GM18507 (cell line): ENCODE measurements at regions not wholly inside any gene's neighbourhood (a gene's known extent, or its start where the extent isn't known, plus 50 kb on each side); places are given as distances from the start of the nearest gene placed in this dataset.
A peak's percentile ranks its signal among the peaks of the same experiment; 100 is the strongest.

Experiments
- DNase-seq: peaks from one replicate; pipeline ENCODE4 v3.0.0; 2011; ENCODE audit warnings: low read depth; ENCODE audit not compliant: insufficient read length; ENCODE audit errors: extremely low spot score
- FAIRE-seq: peaks from 2 replicates; lab custom pipeline; 2011; peaks lifted over from hg19 to GRCh38; lab: Jason Lieb, UNC

DNA sequence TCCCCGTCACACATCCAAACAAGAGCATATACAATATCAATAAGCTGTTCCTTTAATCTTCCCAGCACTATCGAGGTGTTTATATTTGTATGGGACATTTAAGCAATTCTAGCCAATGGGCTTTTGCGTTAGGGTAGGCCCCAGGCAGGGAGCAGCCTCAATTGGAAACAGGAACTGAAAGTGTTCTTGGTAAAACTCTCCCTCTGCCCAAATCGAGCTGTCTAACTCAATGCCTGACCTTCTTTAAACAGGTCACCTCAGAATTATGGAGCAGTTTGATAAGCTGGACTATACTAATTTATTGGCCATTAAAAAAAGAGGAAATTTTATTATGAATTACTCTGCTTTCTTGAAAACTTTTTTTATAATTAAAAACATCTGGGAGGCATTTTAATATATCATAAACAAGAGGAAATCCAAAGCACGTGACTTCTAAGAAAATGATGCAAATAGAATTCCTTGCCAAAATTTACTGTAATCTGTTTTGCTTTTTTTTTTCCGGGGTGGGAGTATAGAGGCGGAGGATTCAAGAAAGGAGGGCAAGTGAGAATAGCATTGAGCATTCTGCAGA is 498.1 kb downstream of the LMO4 start:
- DNase-seq (peak; percentile 26), FAIRE-seq (peak; percentile 84)

DNA sequence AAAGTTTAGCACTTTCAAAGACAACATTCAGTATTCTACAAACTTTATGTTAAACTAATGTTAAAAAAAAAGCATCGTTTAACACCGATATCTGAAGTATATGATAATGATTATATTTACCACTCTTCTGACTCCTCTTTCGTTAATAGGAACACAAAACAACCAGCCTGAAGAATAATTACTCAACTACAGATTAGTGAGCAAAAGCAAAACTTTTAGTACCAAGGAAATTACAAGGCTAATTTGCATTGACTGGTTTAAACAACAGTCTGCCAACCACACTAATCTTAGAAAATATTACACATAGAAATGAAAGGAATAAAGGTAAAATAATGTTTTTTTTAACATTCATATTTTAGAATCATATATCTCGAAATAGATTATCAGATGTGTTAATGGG is 500.7 kb downstream of the LMO4 start:
- peak; percentile 69 for FAIRE-seq

DNA sequence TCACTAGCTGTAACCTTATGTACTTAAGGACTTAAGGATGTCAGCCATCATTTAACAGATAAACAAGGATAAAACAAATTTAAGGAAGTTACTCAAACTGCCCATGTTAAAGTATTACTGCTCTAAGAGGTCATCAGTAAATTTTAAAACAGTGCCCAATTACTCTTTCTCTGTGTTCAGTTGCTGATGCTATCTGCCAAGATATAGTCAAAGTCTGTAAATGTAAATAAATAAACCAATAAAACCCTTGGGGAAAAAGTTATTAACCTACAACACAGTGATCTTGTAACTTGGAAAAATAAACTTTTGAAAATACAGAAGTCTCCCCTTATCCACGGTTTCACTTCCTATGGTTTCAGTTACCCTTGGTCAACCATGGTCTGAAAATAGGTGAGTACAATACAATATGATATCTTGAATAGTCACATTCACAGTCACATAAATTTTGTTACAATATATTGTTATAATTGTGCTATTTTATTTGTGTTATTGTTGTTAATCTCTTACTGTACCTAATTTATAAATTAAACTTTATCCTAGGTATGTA is 501.8 kb downstream of the LMO4 start:
- DNase-seq (no peak), FAIRE-seq (peak; percentile 18)

More for the DNA sequence above, 500.7 kb downstream of the LMO4 start:
- DNase-seq: no peak

DNA sequence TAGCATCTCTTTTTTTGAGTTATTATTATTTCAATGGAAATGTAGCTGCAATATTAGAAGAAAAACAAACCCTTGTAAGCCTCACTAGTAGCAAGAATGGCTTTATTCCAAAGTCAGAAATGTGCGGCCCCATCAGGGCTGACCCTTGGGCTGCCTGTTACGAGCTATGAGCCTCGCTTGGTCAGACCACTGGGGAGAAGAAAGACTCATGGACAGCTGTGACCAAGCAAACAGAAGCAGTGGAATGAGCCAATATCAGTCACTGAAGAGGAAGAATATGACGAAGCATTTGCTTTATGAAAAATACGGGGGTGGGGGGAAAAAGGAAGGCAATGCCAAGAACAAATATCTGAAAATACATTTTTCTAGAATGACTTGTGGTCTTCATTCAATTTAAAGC is 504.5 kb downstream of the LMO4 start:
- FAIRE-seq (no peak), DNase-seq (no peak)

DNA sequence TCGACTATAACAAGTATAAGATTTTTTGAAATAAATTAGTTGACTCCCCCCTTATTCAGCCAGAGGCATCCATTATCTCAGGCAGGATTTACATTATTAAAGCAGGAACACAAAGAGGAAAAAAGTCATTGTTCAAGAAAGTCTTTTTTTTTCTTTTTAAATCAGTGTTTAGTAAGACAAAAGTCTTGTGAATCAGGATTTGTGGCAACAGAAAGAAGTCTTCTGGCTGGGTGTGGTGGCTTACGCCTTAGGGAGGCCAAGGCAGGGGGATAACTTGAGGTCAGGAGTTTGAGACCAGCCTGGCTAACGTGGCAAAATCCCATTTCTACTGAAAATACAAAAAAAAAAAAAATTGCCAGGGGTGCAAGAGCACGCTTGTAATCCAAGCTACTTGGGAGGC is 505.5 kb downstream of the LMO4 start:
- DNase-seq: no peak
- no peak for FAIRE-seq

DNA sequence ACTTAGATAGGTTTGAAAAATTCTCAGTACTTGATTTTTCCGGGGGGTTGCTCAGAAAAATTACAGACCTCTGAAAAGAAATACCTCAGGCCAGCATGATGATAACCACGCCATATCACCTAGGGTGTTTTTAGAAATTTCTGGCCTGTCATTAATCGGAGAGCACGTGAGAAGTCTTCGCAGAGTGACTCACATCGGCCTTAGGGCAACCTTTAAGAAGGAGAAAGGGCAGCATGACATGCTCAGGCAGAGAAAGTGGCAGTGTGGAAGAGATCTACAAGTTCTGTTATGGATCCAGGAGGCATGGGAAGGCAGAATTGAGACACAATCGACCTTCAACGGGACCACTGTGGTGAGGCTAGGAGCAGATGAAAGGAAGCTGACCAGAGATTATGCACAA is 506.3 kb downstream of the LMO4 start:
- FAIRE-seq: no peak
- no peak for DNase-seq

DNA sequence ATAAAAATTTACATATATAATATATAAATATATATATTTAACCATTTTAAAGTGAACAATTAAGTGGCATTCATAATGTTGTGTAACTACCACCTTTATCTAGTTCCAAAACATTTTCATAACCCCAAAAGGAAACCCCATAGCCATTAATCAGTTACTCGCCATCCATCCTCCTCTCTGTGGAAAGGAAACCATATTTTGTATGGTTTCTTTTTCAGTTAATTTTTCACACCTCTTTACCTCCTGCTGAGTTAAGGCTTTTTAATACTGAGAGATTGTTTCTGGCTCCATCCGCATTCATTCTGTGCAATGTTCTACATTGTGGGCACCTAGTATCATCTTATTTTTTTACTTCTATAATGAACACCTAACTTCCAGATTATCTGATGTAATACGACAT is 512.1 kb downstream of the LMO4 start:
- FAIRE-seq: peak; percentile 81
- DNase-seq: no peak

DNA sequence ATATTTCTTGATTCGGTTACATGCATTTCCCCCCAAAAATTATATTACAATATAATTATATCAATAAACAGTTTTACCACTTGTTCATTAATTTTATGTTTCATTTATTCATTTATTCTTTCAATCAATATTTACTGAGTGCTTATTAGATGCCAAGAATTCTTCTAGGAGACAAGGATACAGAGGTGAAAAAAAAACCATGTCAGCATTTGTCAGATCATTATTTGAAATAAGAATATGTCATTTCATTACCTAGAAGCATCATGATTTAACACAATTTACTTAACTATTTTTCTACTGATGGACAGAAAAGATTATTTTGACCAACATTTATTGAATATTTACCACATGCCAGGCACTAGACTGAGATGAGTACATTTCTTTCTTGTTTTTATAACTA is 512.7 kb downstream of the LMO4 start:
- FAIRE-seq: no peak
- DNase-seq: no peak

DNA sequence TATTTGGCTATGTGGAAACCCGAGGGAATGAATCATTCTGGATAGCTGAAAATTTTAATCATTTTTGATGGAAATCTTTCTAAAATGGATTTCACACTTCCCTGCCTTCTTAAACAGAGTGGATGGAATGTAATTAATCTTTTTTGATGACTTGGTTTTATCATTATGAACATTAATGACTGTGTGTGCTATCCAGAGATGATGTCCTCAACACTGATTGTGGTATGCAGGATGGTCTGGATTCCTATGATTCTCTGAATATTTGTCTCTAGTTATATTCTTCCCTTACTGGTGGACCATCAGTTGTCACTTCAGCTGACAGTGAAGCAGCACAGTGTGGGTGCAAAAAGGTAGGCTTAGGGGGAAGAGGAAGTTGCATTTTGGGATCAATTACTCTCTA is 513.5 kb downstream of the LMO4 start:
- DNase-seq: no peak

DNA sequence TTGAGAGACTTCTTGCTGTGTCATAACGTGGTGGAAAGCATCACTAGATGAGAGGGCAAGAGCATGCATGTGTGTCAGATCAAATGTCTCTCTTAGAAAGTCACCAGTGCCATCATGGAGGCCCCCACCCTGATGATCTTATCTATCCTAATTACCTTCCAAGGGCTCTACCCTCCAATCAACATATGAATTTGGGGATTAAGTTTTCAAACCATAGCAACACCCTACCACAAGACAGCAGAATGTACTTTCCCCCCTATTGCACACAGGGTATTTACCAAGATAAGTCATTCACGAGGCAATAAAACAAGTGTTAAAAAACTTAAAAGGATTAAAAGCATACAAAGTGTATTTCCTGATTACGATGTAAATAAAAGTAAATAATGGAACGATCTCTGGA is 515.6 kb downstream of the LMO4 start:
- FAIRE-seq: no peak
- DNase-seq: no peak

More for the DNA sequence above, 513.5 kb downstream of the LMO4 start:
- no peak for FAIRE-seq

DNA sequence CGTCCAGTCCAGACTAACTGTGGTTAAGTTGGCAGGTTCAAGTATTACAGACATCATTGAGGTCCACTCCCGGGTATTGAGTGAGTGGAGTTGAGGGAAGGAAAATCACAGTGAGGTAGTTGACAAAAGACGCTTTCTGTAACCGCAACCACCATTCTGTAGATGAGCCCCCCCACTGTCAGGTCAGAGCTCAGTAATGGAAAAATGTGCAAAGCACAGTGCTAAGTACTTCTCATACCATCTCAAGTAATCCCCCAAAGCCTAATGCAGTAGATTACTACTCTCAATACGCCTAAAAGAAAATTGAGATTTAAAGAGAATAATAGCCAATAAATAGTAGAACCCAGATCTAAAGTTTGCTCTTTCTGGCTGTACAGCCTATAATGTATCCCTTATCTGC is 522.8 kb downstream of the LMO4 start:
- no peak for DNase-seq
- no peak for FAIRE-seq

DNA sequence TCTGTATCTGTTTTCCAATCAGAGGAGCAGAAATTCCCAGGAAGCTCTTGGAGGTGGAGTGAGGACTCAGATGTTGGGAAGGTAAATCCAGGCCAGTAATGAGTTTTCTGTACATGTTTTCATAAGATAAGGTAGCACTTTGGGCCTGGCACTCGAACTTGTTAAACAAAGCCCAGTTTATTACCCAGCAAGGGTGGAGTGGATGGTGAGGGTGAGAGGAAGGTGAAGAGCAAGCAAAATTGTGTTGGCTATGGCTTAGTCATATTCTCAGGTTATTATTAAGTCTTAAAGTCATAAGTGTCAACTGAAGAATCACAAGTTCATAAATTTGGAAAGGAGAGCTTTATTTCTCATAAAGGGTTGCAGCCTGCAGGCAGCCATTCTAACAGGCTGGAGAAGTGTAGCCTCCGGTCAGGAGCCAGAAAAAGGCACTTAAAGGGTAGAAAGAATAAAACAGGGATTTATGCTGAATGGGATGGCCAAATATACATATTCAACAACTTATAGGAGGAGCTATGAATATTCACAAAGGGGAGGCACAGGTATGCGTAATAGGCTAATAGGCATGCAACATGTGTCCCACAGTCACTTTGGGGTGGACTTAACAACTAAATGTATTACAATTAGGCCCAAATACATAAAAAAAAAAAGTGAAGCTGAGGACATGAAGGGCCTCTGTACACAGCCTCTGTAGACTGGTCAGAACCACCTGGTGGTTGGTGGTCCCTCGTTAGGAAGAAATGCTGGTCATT is 523.9 kb downstream of the LMO4 start:
- FAIRE-seq: no peak
- DNase-seq: no peak

DNA sequence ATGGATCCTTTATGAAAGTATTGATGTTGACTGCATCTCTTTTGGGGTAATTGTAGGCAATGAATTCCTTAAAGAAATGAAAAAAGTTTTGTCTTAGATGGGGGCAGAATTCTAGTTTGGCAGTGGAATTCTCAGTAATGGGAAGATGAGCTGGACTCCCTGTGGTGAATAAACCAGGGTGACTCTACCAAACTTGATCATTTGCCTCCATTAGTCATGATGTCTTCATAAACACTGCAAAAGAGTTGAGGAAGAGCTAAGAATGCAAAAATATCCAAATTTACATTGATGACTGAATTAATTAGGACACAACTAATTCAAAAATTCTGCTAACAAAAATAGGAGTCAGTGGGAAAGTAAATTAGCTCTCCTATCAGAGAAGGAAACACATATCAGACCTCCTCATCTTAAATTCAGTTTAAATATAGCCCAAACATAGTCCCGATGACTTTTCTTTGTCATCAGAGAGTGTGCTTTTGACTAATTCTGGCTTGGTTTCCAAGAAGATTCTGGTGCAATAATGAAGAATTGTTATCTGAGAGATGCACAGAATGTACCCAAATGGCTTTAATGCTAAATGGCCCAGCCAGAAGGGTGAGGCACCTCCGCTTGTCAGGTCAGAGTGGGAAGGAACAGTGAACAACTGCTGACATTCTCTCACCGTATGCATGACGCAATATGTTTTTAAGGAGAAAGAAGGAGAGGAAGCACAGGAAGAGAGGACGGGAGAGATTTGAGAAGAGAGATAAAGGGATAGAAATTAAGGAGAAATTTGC is 525.1 kb downstream of the LMO4 start:
- no peak for FAIRE-seq

DNA sequence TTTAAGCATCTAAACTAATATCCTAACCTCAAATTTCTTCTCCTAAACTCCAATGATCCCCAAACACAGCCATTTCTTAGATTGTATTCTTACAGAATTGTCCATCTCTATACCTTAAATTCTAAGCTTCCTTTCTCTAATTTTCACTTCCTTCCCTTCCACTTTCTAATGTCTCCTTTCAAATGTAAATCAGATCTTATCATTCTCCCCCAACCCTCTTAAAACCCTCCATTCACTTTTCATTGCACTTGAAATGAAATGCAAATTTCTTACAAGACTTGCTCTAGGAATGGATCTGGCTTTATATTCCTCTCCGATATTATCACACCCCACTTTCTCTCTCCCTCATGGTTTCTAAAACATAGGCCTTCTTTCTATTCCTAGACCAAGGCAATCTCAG is 534.6 kb downstream of the LMO4 start:
- FAIRE-seq (peak; percentile 15), DNase-seq (no peak)

More for the DNA sequence above, 525.1 kb downstream of the LMO4 start:
- DNase-seq: no peak

DNA sequence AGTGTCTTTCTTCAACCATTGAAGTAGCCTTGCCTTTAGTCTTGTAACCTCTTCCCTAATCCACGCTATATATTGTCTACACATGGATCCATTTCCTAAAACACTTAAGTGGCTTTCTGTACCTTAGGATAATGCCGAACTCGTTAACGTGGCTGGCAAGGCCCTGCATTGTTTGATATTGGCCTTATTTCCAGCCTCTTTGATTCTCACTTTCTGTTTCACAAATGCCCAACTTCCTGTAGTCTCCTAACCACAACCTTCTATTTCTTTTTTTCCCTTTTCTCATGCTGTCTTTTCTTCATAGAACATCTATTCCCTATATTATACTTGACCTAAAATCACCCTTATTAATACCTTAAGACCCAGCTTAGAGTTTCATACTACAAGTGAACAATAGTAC is 536.0 kb downstream of the LMO4 start:
- peak; percentile 38 for FAIRE-seq

DNA sequence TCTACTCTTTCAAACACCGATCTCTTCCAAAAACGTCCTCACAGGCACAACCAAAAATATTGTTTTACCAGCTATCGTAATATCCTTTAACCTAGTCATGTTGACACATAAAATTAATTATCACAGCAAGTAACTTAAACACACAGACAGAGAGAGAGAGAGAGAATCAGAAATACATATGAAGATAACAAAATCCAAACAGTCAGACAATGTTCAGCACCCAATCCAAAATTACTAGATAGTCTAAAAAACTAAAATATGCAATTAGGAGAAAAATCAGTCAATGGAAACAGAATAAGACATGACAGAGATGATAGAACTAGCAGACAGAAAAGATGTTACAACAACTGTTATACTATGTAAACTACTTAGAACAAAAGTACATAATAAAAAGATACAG is 537.7 kb downstream of the LMO4 start:
- FAIRE-seq: no peak

More for the DNA sequence above, 536.0 kb downstream of the LMO4 start:
- no peak for DNase-seq

DNA sequence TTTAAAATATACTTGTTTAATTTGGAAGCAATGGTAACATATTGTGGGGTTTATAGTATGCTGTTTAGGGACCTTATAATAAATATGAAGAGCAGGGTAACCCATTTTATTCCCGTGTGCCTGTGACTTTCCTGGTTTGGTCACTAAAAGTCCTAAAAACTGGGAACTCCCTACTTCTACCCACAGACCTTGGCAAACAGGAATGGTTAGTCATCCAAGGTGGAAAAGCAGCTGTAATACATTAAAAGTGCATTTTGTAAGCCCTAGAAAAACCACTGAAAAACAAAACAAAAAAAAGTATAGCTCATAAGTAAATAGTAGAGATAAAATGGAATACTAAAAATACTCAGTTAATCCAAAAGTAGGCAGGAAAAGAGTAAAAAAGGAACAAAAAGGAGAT is 538.9 kb downstream of the LMO4 start:
- no peak for FAIRE-seq

More for the DNA sequence above, 537.7 kb downstream of the LMO4 start:
- DNase-seq: no peak

DNA sequence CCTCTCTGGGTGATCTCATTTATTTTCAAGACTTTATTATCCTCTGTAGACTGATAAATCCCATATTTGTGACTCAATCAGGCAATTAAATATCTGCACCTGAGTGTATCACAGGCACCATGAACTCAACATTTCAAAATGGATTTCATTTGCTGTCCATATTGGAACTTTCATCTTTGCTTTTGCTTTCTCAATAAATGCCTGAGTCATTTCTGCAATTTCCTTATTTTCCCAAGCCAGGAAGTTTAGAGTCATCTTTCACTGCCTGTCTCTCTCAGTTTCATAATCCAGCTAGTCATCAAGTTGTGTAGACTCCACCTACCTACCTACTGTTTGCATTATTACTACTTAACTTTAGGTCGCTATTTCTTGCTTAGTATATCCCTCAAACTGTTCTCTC is 540.9 kb downstream of the LMO4 start:
- no peak for DNase-seq
- peak; percentile 9 for FAIRE-seq

More for the DNA sequence above, 538.9 kb downstream of the LMO4 start:
- no peak for DNase-seq

DNA sequence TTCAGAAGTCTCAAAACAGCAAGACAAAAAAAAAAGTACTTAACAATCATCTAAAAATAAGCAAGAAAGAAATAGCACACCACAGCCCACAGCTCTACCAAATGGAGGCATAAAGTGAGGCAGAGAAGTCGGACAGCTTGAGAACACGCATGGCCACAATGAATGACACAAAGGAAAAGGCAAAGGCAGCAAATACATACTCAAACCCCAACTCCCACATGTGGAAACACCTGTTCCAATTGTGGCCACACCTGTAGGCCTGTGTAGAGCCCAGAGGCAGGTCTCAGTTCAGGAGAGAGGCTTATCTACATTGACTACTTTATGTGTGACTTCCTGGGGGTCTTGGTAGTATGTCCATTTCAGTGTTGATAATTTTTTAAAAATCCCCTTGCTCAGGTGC is 543.5 kb downstream of the LMO4 start:
- DNase-seq: no peak
- peak; percentile 68 for FAIRE-seq

DNA sequence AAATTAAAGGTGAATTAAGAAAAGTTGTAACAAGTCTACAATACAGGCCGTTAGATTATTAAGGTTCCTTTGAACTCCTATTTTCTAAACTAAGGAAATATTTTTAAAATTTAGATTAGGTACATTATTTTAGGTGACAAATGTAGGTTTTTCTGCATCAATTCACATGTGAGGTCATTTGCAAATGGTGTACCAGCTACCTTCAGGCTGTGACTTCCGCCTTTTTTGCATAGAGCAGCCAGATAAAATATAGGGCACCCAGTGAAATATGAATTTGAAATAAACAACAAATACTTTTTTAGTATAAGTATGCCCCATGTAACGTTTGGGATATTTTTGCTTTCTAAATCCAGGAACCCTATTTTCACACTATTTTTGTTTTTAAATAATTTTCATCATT is 544.0 kb downstream of the LMO4 start:
- FAIRE-seq (no peak), DNase-seq (no peak)
